B cell (primary cell): ENCODE measurements at regions not wholly inside any gene's neighbourhood (a gene's known extent, or its start where the extent isn't known, plus 50 kb on each side); places are given as distances from the start of the nearest gene placed in this dataset.
"Not testable (repeated sequence)": the region's sequence is repeated elsewhere in the genome, so short reads cannot be mapped to it uniquely, and the experiment has no call there.

Experiments used
- CTCF ChIP-seq: fragments of 200-600 bp; IDR thresholded peaks from one replicate; pipeline ENCODE4 v1.8.0; 2022; ENCODE audit warnings: antibody characterized with exemption, mild to moderate bottlenecking
- EZH2 ChIP-seq: IDR thresholded peaks from 2 replicates; pipeline ENCODE4 v1.6.1; 2012; ENCODE audit warnings: borderline replicate concordance, low read depth, mild to moderate bottlenecking, moderate library complexity, low read length; ENCODE audit not compliant: insufficient read depth, poor library complexity, severe bottlenecking

- TF ChIP-seq CTCF, EZH2: not testable (repeated sequence)
Measured at GRCh38 chr5:34187441-34187840, 144.4 kb upstream of the C1QTNF3 start.
